Hematopoietic multipotent progenitor cell treated with erythropoietin and hydrocortisone succinate and interleukin-3 and kit ligand, for 6 days (in vitro differentiated cells): ENCODE measurements at regions not wholly inside any gene's neighbourhood (a gene's known extent, or its start where the extent isn't known, plus 50 kb on each side); places are given as distances from the start of the nearest gene placed in this dataset.

Experiments used
- DNase-seq: peaks from one replicate; pipeline ENCODE4 v3.0.0-alpha.2; 2015

GRCh38 chr6:141265756-141266623, 866.7 kb upstream of the GJE1 start:
- DNase-seq, result no peak

GRCh38 chr6:141264101-141264500, 868.6 kb upstream of the GJE1 start:
- no peak for DNase-seq

- no peak for DNase-seq
Observed at GRCh38 chr6:141261672-141262060, 871.1 kb upstream of the GJE1 start.

- DNase-seq, result no peak
Observed at GRCh38 chr6:141261016-141261671, 871.6 kb upstream of the GJE1 start.

- DNase-seq, result no peak
Observed at GRCh38 chr6:141260627-141261015, 872.1 kb upstream of the GJE1 start.

GRCh38 chr6:141259807-141260206, 872.9 kb upstream of the GJE1 start:
- no peak for DNase-seq

GRCh38 chr6:141259091-141259490, 873.6 kb upstream of the GJE1 start:
- no peak for DNase-seq

GRCh38 chr6:141258516-141258915, 874.2 kb upstream of the GJE1 start:
- no peak for DNase-seq

GRCh38 chr6:141254336-141254735, 878.4 kb upstream of the GJE1 start:
- no peak for DNase-seq

GRCh38 chr6:141252828-141253608, 879.7 kb upstream of the GJE1 start:
- no peak for DNase-seq

- no peak for DNase-seq
Observed at GRCh38 chr6:141251286-141251685, 881.4 kb upstream of the GJE1 start.

- no peak for DNase-seq
Observed at GRCh38 chr6:141248021-141248799, 884.5 kb upstream of the GJE1 start.

GRCh38 chr6:141244366-141244765, 888.4 kb upstream of the GJE1 start:
- no peak for DNase-seq

- no peak for DNase-seq
Observed at GRCh38 chr6:141242957-141243356, 889.8 kb upstream of the GJE1 start.

GRCh38 chr6:141229296-141229695, 903.4 kb upstream of the GJE1 start:
- DNase-seq, result no peak

- no peak for DNase-seq
Observed at GRCh38 chr6:141218583-141218982, 914.1 kb upstream of the GJE1 start.

GRCh38 chr6:141216726-141217125, 916.0 kb upstream of the GJE1 start:
- DNase-seq, result no peak

GRCh38 chr6:141212296-141212695, 920.4 kb upstream of the GJE1 start:
- no peak for DNase-seq

- DNase-seq, result no peak
Observed at GRCh38 chr6:141211845-141212244, 920.9 kb upstream of the GJE1 start.

GRCh38 chr6:141210901-141211300, 921.8 kb upstream of the GJE1 start:
- DNase-seq, result no peak

- DNase-seq, result no peak
Observed at GRCh38 chr6:141209890-141210289, 922.8 kb upstream of the GJE1 start.

GRCh38 chr6:141208101-141208500, 924.6 kb upstream of the GJE1 start:
- DNase-seq, result no peak
